Frontal cortex (tissue), 3 donors: ENCODE measurements at regions not wholly inside any gene's neighbourhood (a gene's known extent, or its start where the extent isn't known, plus 50 kb on each side); places are given as distances from the start of the nearest gene placed in this dataset.

Experiments used
- DNase-seq, 2 donors: peaks; one replicate each; pipeline ENCODE4 v3.0.0; 2012; ENCODE audit warnings: low spot score in 2 of 2
- FAIRE-seq: peaks from 2 replicates; lab custom pipeline; 2012; peaks lifted over from hg19 to GRCh38; lab: Jason Lieb, UNC
- donor health status: control.
- donor health status: control.
- donor health status: control.

DNA sequence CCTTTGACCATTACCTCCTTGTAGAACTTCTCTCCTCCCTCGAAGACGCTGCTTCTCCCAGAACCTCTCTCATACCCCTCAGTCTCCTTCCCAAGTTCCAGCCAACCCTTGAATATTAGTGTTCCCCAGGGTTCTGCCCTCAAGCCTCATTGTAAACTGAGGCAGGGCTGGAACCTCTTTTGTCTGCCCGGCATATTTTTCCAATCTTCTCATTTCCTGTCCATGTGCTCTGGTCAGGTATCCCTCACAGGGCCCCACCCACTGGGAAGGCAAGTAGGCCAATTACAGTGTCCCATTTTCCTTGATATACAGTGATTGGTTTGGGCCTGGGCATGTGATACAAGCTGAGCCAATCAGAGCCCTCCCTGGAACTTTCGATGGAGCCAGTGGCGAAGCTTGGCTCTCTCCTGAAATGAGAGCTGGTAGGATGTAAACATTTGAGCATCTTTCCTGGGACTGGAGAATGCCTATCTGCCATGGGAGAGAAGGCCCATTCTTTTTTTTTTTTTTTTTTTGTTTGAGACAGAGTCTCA lies 57.1 kb upstream of the ID3 start:
- DNase-seq (no peak), FAIRE-seq (no peak)

DNA sequence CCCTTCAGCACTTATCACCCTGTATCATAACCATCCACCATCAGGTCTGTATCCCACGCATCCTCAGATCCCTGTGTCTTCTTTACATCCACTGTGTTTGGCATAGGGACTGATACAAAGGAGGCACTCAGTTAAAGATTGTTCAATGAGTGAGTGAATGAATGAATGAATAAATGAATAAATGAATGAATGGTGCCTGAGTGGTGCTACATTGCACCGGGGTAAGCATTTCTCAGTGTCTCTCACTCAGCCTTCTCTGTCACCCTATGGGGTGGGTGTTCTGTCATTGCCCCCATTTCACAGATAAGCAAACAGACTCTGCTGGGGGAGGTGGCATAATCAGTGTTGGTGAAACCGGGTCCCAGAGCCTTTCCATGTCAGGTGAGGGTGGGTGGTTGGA lies 56.6 kb upstream of the ID3 start:
- FAIRE-seq (no peak), DNase-seq (no peak)

DNA sequence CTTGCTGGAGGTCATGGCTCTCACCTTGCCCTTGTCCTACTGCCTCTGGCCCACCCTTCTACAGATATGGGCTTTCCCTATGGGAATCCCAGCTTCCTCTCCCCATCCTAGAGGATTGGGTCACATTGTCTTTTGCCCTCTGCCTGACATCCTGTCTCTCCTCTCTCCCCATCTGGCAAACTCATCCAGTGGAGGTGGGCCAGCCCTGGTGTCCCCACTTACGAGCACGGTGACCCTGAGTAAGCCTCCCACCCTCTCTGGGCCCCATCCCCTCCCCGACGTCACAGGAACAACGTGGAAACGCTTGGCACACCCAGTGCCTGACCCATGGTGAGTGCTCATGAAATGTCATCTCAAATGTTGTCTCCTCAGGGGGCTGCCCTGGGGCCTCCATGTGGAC lies 56.1 kb upstream of the ID3 start:
- FAIRE-seq: no peak

DNA sequence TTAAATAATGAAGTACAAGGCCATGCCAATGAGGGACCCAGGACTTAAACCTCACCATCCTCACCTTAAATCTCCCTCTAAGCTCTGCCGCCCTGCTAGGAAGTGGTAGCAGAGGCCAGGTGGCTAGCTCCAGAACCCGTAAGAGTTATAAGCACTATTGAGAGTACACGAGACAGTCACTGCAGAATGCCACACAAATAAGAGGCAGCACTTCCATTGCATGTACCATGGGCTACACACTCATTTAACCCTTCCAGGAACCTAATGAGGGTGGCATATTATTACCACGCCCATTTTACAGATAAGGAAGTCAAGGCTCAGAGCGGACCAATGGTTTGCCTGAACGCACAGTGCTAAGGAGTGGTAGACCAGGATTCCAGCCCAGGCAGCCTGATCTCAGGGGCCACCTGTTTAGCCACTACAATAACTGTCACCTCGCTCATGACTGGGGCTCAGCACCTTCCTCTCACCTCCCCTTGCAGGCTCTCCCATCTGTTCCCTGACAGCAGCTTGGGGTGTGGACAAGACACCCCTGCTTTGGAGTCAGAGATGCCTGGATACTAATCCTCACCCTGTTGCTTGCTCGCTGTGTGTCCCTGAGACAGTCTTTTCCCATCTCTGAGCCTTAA lies 54.8 kb upstream of the ID3 start:
- no peak for FAIRE-seq

More for the DNA sequence above, 56.1 kb upstream of the ID3 start:
- DNase-seq: no peak

DNA sequence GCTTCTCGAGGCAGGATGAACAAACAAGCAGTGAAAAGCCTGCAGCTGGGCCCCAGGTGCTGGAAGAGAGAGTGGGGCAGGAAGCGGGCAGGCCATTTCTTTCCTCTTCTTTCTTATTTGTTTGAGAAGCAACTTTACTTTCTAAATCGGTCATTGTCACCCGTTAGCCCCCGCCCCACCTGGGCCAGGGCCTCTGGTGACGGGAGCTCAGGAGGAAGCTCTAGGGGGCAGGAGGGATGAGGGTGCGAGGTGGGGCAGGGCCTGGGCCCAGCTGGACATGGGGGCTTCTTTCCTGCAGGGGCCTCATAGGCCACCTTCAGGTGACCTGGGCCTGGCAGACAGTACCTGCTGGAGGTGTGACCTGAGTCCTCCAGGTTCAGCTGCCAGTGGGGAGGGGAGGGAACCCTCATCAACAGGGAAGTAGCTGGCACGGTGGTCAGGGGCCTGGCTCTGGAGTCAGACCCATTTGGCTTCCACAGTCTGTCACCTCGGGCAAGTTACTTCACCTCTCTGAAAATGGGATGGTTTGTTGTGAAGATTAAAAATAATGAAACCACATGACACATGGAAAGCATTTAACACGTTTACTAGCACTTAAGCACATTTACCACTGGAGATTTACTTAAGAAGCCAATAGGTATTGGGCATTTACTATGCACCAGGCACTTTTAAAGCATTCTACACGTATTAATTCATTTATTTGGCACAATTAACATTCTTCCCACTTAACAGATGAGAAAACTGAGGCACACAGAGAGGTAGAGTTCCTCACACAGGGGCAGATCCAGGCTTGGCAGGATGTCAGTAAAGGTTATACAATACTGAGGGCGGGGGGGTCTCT lies 54.1 kb upstream of the ID3 start:
- FAIRE-seq (no peak), DNase-seq (no peak)

More for the DNA sequence above, 54.8 kb upstream of the ID3 start:
- DNase-seq: no peak

DNA sequence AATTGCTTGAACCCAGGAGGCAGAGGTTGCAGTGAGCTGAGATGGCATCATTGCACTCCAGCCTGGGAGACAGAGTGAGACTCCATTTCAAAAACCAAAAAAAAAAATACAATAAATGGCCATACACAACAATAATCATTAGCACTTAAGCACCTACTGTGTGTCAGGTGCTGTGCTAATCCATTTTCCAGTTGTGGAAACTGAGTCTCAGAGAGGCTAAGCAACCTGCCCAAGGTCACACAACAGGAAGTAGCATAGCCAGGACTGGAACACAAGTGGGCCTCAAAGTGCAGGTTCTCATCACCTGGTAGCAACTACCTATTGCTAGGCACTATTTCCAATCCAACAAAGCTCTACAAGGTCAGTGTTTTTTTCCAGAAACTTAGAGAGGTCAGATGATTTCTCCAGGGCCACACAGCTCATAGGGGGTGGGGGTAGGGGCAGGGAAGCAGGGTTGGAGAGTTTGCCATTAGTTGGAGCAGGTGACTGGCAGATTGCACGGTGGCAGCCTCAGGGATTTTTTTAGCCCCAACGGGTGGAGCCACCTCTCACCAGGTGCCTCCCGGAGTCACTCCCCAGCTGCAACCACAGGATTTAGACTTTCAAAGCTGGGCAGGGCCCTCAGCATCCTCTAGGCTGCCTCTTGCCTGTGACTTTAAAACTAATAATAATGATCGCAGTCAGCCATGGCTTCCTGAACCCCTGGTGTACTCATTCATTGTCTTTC lies 52.5 kb upstream of the ID3 start:
- DNase-seq: no peak
- FAIRE-seq: no peak

DNA sequence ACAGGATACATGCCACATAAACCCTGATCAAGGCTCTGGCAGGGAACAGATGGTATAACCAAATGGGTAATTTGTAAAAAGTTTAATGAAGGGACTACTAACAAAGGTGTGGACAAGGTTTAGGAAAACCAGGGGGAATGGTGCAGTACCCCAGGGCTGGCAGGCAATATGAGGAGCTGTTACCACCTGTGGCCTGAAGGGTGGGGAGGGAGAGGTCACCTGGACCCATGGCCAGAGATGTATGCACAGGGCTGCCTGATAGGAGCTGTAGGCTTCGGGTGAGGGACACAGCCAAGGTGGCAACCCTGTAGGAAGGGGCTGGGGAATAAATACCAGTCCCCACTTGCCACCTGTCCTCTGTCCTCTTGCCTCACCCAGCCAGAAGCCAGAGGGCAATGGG lies 51.4 kb upstream of the ID3 start:
- no peak for FAIRE-seq

DNA sequence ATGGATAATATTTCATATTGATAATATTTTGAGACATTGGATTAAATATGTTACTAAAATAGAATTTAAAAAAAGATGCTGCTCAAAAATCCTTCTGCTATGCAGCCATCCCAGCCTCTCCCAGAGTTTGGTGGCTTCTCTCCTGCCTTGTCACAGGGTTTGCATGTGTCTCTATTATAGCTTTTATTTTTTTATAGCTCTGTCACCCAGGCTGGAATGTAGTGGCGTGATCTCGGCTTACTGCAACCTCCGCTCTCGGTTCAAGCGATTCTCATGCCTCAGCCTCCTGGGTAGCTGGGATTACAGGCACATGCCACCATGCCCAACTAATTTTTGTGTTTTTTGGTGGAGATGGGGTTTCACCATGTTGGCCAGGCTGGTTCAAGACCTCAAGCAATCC lies 50.7 kb upstream of the ID3 start:
- DNase-seq: no peak
- FAIRE-seq: no peak

More for the DNA sequence above, 51.4 kb upstream of the ID3 start:
- DNase-seq: no peak
